ENCODE measurements at regions not wholly inside any gene's neighbourhood (a gene's known extent, or its start where the extent isn't known, plus 50 kb on each side); places are given as distances from the start of the nearest gene placed in this dataset.

DNA sequence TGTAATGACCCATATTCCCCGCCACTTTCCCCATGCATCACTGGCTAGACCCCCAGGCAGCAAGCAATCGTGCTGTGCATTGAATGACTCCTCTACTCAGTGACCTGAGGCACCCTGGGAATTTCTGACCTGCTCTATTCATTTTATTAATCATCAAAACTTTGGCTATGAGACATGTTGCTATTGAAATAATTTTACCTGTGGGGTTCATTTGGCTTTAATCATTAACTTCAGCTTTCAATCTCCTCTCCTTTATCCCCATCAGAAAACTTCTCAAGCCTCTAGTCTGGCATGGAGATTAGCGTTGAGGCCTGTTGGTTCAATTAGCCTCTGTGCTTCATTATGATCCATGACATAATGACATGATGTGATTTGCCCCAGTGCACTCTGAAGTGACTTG is 429.0 kb downstream of the ZNF608 start:
- Histone ChIP-seq H3K36me3 (ENCODE audit: low read depth) (no peaks in the 10 kb centered on the region), H3K4me3 (no peak overlapping the region), H3K4me1 (ENCODE audit: low read depth) (no peaks in the 10 kb centered on the region), H3K9me3 (no peaks in the 10 kb centered on the region)
- intact Hi-C loops (cut with DNase I, micrococcal nuclease): no loop called here
- ATAC-seq (no peak), DNase-seq (no peak)
- TF ChIP-seq, protein P1, sequence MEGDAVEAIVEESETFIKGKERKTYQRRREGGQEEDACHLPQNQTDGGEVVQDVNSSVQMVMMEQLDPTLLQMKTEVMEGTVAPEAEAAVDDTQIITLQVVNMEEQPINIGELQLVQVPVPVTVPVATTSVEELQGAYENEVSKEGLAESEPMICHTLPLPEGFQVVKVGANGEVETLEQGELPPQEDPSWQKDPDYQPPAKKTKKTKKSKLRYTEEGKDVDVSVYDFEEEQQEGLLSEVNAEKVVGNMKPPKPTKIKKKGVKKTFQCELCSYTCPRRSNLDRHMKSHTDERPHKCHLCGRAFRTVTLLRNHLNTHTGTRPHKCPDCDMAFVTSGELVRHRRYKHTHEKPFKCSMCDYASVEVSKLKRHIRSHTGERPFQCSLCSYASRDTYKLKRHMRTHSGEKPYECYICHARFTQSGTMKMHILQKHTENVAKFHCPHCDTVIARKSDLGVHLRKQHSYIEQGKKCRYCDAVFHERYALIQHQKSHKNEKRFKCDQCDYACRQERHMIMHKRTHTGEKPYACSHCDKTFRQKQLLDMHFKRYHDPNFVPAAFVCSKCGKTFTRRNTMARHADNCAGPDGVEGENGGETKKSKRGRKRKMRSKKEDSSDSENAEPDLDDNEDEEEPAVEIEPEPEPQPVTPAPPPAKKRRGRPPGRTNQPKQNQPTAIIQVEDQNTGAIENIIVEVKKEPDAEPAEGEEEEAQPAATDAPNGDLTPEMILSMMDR (IDR thresholded peaks at IDR 0.05): no peak

DNA sequence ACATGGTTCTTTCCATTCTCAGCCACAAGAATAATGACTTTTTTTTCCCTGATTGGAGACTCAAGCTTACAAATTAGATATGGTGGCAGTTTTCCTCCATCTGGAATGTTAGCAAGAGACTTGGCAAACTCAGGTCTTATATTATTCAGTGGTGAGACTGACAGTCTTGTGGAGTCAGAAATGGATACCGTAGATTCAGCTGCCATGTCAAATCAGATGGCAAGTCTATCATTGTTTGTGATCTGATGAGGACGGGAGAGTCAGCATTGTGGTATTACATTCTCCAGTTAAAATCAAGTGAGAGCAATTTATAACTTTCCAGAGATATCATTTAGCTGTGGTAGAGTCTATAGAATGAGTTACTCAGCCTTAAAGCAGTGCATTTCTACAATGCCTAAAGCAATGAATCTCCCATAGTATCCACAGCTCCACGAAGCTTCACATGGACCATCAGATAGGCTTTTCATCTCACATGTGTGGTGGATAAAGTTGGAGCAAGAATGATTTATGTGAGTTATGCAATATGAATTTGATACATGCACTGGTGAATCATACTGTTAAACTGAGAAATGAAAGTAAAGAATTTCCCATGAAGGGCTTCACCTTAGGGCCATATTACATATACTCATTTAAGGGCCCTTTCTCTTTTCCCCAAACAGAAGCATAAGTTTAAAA is 430.6 kb downstream of the ZNF608 start:
- Histone ChIP-seq H3K4me1 (ENCODE audit: low read depth) (no peaks in the 10 kb centered on the region), H3K4me3 (no peak overlapping the region), H3K9me3 (no peaks in the 10 kb centered on the region), H3K36me3 (ENCODE audit: low read depth) (no peaks in the 10 kb centered on the region)
- TF ChIP-seq, protein P1 (IDR thresholded peaks at IDR 0.05): no peak
- intact Hi-C loops (cut with DNase I, micrococcal nuclease): no loop called here
- no peak for ATAC-seq
- DNase-seq: no peak

DNA sequence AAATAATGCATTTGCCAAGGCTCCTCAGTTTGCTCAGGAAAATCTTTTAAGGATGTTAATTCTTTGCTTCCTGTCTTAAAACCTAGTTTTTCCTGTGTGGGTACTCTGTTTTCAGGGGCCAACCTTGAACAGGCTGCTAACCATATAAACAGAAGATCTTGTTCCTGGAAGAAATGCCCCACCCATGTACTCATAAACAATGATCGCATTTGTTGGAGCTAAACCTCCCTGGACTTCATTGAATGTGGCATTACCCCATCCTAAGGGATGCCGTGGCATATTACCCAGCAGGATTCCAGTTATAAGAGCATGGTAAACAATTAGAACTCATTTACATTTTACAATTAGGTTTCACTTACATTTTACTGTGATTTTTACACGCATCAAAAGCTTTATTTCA is 436.0 kb downstream of the ZNF608 start:
- Histone ChIP-seq H3K36me3 (ENCODE audit: low read depth) (no peaks in the 10 kb centered on the region), H3K4me1 (ENCODE audit: low read depth) (peaks cover 6% of the 10 kb centered on the region), H3K9me3 (no peaks in the 10 kb centered on the region), H3K4me3 (no peak overlapping the region)
- ATAC-seq (peak; percentile 86), DNase-seq (peak in 1 of 3 donors; percentile 18)
- intact Hi-C loops (cut with DNase I, micrococcal nuclease): no loop called here
- TF ChIP-seq, protein P1 (IDR thresholded peaks at IDR 0.05): no peak

DNA sequence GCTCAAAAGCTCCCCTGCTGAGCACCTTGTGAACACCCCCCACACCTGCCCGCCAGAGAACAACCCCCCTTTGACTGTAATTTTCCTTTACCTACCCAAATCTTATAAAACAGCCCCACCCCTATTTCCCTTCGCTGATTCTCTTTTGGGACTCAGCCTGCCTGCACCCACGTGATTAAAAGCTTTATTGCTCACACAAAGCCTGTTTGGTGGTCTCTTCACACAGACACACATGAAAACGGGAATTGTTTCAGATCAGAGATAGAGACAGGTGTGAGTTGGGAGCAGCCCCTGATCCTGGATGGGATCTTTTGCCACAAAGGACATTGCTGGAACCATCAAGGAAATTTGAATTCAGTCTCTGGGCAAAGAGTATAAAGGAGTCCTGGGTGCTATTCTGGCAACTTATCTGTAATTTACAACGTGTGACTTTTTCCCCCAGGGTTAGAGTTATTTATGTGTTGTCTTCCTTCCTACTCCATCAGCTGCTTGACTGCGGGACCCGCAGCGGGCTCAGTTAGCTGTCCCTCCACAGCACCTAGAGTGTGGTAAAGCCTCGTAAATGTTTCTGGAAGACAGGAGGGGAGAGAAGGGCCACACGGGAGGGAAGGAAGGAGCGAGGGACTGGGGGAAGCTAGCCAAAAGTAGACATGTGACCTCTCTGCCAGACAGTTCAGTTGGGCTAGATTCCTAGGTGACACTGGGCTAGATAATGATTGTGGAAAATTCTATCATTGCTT is 437.0 kb downstream of the ZNF608 start:
- TF ChIP-seq, protein P1 (IDR thresholded peaks at IDR 0.05): no peak
- DNase-seq (no peak), ATAC-seq (no peak)
- H3K36me3 ChIP-seq (ENCODE audit: low read depth): no peaks in the 10 kb centered on the region
- peaks cover 6% of the 10 kb centered on the region for H3K4me1 ChIP-seq (ENCODE audit: low read depth)
- H3K9me3 ChIP-seq: no peaks in the 10 kb centered on the region
- no peak overlapping the region for H3K4me3 ChIP-seq
- intact Hi-C loops (cut with DNase I, micrococcal nuclease): no loop called here

DNA sequence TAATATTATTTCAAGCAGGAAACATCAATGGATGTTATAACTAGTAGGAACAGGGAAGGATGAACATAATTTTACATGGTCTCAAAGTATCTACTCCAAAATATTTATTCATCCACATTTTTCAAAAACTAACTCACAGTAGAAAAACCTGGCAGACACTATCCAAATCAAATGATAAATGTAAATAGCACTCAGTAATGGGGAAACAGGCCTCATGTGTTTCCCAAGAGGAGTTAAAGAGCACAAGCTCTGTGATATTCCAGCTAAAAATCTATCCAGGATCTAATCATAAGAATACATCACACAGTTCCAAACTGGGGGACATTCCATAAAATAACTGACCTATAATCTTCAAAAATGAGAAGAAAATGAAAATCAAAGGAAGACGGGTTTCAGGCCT is 443.1 kb downstream of the ZNF608 start:
- Histone ChIP-seq H3K9me3 (no peaks in the 10 kb centered on the region), H3K4me3 (no peak overlapping the region), H3K4me1 (ENCODE audit: low read depth) (no peaks in the 10 kb centered on the region), H3K36me3 (ENCODE audit: low read depth) (no peaks in the 10 kb centered on the region)
- no peak for DNase-seq
- ATAC-seq: no peak
- intact Hi-C loops (cut with DNase I, micrococcal nuclease): no loop called here
- TF ChIP-seq, protein P1 (IDR thresholded peaks at IDR 0.05): no peak

Data from mucosa of descending colon (tissue), 3 donors.